Neural progenitor cell (in vitro differentiated cells): ENCODE measurements at regions not wholly inside any gene's neighbourhood (a gene's known extent, or its start where the extent isn't known, plus 50 kb on each side); places are given as distances from the start of the nearest gene placed in this dataset.

Experiments used
- DNase-seq: peaks from one replicate; pipeline ENCODE4 v3.0.0-alpha.2; 2016; ENCODE audit warnings: low spot score
- H2AFZ ChIP-seq: fragments of 200-600 bp; sonication (generic); replicated peaks from 2 replicates; pipeline ENCODE4 v1.6.1; 2016; ENCODE audit warnings: antibody characterized with exemption
- H3F3A ChIP-seq: fragments of 200-600 bp; sonication (generic); 2 replicates; pipeline ENCODE4 v1.6.1; 2016; ENCODE audit warnings: antibody characterized with exemption, low read depth
- H3K27ac ChIP-seq: fragments of 200-600 bp; sonication (generic); 2 replicates; pipeline ENCODE4 v1.5.1; 2016; ENCODE audit warnings: mild to moderate bottlenecking
- H3K27me3 ChIP-seq: fragments of 200-600 bp; sonication (generic); 2 replicates; pipeline ENCODE4 v1.6.1; 2016; ENCODE audit warnings: mild to moderate bottlenecking, moderate library complexity
- H3K36me3 ChIP-seq: fragments of 200-600 bp; sonication (generic); 2 replicates; pipeline ENCODE4 v1.5.1; 2016
- H3K4me1 ChIP-seq: fragments of 200-600 bp; sonication (generic); 2 replicates; pipeline ENCODE4 v1.6.1; 2016; ENCODE audit warnings: mixed run types
- H3K4me2 ChIP-seq: fragments of 200-600 bp; sonication (generic); 2 replicates; pipeline ENCODE4 v1.6.1; 2016
- H3K4me3 ChIP-seq: fragments of 200-600 bp; sonication (generic); 2 replicates; pipeline ENCODE4 v1.5.1; 2016
- H3K79me2 ChIP-seq: fragments of 200-600 bp; sonication (generic); 2 replicates; pipeline ENCODE4 v1.6.1; 2016; ENCODE audit warnings: low read depth
- H3K9ac ChIP-seq: fragments of 200-600 bp; sonication (generic); 2 replicates; pipeline ENCODE4 v1.6.1; 2016
- H3K9me3 ChIP-seq: fragments of 200-600 bp; sonication (generic); 2 replicates; pipeline ENCODE4 v1.5.1; 2016; ENCODE audit warnings: low read depth
- H4K20me1 ChIP-seq: fragments of 200-600 bp; sonication (generic); 2 replicates; pipeline ENCODE4 v1.6.1; 2016; ENCODE audit warnings: low read depth
- H3K27ac Mint-ChIP-seq: 3 replicates; pipeline ENCODE4 v1.8.0; 2021; ENCODE audit warnings: mixed read lengths
- H3K27me3 Mint-ChIP-seq: 2 replicates; pipeline ENCODE4 v1.8.0; 2022; ENCODE audit warnings: low read depth, mild to moderate bottlenecking, inconsistent platforms, moderate library complexity, mixed read lengths; ENCODE audit not compliant: insufficient read depth
- H3K36me3 Mint-ChIP-seq: 3 replicates; pipeline ENCODE4 v1.8.0; 2021; ENCODE audit warnings: mixed read lengths
- H3K4me1 Mint-ChIP-seq: 3 replicates; pipeline ENCODE4 v1.8.0; 2021; ENCODE audit warnings: mixed read lengths
- H3K4me3 Mint-ChIP-seq: 3 replicates; pipeline ENCODE4 v1.8.0; 2021; ENCODE audit warnings: mild to moderate bottlenecking, moderate library complexity, mixed read lengths
- H3K9me3 Mint-ChIP-seq: 3 replicates; pipeline ENCODE4 v1.8.0; 2020; ENCODE audit warnings: mixed read lengths
- EZH2 ChIP-seq: fragments of 200-600 bp; sonication (generic); IDR thresholded peaks from 2 replicates; pipeline ENCODE4 v1.6.1; 2017; ENCODE audit warnings: antibody characterized with exemption, mild to moderate bottlenecking, moderate library complexity
- EZH2phosphoT487 ChIP-seq: fragments of 200-600 bp; sonication (generic); IDR thresholded peaks from 2 replicates; pipeline ENCODE4 v1.6.1; 2017; ENCODE audit warnings: antibody characterized with exemption
- TF ChIP-seq, protein P1 (sequence below): fragments of 200-600 bp; sonication (generic); IDR thresholded peaks from 2 replicates; pipeline ENCODE4 v1.5.1; 2017; ENCODE audit warnings: antibody characterized with exemption, mild to moderate bottlenecking

DNA sequence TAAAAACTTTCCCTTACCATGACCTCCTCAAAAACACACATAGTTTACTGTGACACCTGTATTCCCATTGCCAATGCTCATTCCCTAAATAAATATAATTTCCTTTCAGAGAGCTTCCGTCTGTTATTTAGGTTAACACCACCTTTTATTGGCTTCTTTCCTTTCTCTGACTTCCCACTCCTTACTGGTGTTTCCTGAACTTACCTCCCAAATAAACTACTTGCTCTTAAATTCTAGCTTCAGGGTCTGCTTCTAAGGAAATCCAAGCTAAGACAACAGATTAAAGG is 67.4 kb upstream of the ZNF746 start:
- no peak for TF ChIP-seq EZH2phosphoT487
- no peak for TF ChIP-seq EZH2
- TF ChIP-seq, protein P1, sequence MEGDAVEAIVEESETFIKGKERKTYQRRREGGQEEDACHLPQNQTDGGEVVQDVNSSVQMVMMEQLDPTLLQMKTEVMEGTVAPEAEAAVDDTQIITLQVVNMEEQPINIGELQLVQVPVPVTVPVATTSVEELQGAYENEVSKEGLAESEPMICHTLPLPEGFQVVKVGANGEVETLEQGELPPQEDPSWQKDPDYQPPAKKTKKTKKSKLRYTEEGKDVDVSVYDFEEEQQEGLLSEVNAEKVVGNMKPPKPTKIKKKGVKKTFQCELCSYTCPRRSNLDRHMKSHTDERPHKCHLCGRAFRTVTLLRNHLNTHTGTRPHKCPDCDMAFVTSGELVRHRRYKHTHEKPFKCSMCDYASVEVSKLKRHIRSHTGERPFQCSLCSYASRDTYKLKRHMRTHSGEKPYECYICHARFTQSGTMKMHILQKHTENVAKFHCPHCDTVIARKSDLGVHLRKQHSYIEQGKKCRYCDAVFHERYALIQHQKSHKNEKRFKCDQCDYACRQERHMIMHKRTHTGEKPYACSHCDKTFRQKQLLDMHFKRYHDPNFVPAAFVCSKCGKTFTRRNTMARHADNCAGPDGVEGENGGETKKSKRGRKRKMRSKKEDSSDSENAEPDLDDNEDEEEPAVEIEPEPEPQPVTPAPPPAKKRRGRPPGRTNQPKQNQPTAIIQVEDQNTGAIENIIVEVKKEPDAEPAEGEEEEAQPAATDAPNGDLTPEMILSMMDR: no peak
- H3K27me3 ChIP-seq: no peaks in the 10 kb centered on the region
- H3K27me3 Mint-ChIP-seq: no peaks in the 10 kb centered on the region
- no peak overlapping the region for H3K4me3 Mint-ChIP-seq
- no peaks in the 10 kb centered on the region for H3K9me3 ChIP-seq
- H3K36me3 ChIP-seq: no peaks in the 10 kb centered on the region
- H3F3A ChIP-seq: peaks cover 19% of the 10 kb centered on the region
- no peak overlapping the region for H3K9ac ChIP-seq
- no peaks in the 10 kb centered on the region for H4K20me1 ChIP-seq
- no peak overlapping the region for H3K27ac ChIP-seq
- DNase-seq: no peak
- no peak overlapping the region for H2AFZ ChIP-seq
- no peak overlapping the region for H3K27ac Mint-ChIP-seq
- H3K4me3 ChIP-seq: no peak overlapping the region
- no peaks in the 10 kb centered on the region for H3K4me1 Mint-ChIP-seq
- H3K4me1 ChIP-seq: peaks cover 9% of the 10 kb centered on the region
- H3K79me2 ChIP-seq: peaks cover 15% of the 10 kb centered on the region
- no peak overlapping the region for H3K4me2 ChIP-seq
- peaks cover 7% of the 10 kb centered on the region for H3K9me3 Mint-ChIP-seq
- H3K36me3 Mint-ChIP-seq: peaks cover 37% of the 10 kb centered on the region

DNA sequence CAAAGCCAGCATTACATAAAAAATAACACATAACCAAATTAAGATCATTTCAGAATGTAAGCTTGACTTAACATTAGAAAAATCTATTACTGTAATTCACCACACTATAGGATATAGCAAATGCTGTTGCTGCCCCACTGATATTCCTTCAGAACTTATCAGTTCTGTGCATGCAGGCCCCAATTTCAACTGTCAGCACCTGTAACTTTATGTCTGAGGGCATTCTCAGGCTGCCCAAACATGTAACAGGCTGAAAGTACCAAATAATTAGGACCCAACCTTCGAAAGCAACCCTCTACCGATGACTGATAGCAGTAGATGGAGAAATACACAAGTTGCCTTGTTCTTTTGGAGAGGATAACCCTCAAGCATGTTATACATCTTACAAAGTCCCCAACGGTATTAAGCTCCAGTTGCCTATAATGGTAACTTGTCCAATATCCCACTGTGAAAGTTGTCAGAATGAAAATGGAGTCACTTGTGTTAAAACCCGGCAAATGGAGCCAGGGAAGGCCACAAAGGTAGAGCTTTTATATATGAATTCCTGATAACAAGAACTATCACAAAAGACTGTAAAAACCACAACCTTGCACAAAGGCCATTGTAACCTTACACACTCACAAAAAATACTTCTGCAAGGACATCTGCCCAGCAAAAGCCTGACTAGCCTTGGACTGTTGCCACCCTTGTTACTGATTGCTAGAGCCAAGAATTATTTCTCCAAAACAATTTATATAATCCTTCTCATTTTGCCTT is 66.9 kb upstream of the ZNF746 start:
- Histone ChIP-seq H4K20me1 (no peaks in the 10 kb centered on the region), H3K4me2 (no peak overlapping the region), H3K27me3 (no peaks in the 10 kb centered on the region), H3K9ac (no peak overlapping the region), H3F3A (peaks cover 14% of the 10 kb centered on the region), H3K79me2 (peaks cover 15% of the 10 kb centered on the region), H3K9me3 (no peaks in the 10 kb centered on the region), H3K4me1 (peaks cover 6% of the 10 kb centered on the region), H2AFZ (no peak overlapping the region), H3K27ac (no peak overlapping the region), H3K4me3 (no peak overlapping the region), H3K36me3 (no peaks in the 10 kb centered on the region)
- Mint-ChIP-seq H3K4me1 (no peaks in the 10 kb centered on the region), H3K36me3 (peaks cover 34% of the 10 kb centered on the region), H3K4me3 (no peak overlapping the region), H3K27ac (no peak overlapping the region), H3K9me3 (peaks cover 3% of the 10 kb centered on the region), H3K27me3 (no peaks in the 10 kb centered on the region)
- no peak for TF ChIP-seq EZH2
- TF ChIP-seq, protein P1: no peak
- no peak for TF ChIP-seq EZH2phosphoT487
- DNase-seq: no peak

DNA sequence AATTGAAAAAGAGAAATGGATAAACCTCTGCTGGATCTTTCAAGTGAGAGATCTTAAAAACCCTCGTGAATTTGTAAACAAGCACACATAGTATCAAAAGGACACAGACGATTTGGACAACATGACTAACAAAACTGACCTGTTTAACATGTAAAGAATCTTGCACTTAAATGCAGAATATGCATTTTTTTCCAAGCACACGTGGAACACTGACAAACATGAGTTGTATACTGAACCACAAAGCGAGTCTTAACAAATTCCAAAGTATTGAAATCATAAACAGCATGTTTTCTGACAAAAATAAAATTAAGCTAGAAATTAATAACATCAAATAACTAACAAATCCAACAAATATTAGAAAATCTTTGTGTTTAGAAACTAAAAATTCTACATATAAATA is 65.0 kb upstream of the ZNF746 start:
- H3K36me3 ChIP-seq: no peaks in the 10 kb centered on the region
- no peaks in the 10 kb centered on the region for H3K4me1 ChIP-seq
- no peak overlapping the region for H3K4me3 ChIP-seq
- DNase-seq: no peak
- H3K79me2 ChIP-seq: peaks cover 9% of the 10 kb centered on the region
- no peak overlapping the region for H3K4me3 Mint-ChIP-seq
- H3K9me3 ChIP-seq: no peaks in the 10 kb centered on the region
- H3K9ac ChIP-seq: no peak overlapping the region
- H3K4me1 Mint-ChIP-seq: no peaks in the 10 kb centered on the region
- no peak overlapping the region for H2AFZ ChIP-seq
- H3K36me3 Mint-ChIP-seq: peaks cover 30% of the 10 kb centered on the region
- no peak overlapping the region for H3K4me2 ChIP-seq
- no peaks in the 10 kb centered on the region for H4K20me1 ChIP-seq
- H3K9me3 Mint-ChIP-seq: no peaks in the 10 kb centered on the region
- H3K27ac Mint-ChIP-seq: no peak overlapping the region
- H3K27ac ChIP-seq: no peak overlapping the region
- no peak for TF ChIP-seq EZH2phosphoT487
- TF ChIP-seq, protein P1: no peak
- TF ChIP-seq EZH2: no peak
- H3F3A ChIP-seq: no peaks in the 10 kb centered on the region
- H3K27me3 ChIP-seq: no peaks in the 10 kb centered on the region
- no peaks in the 10 kb centered on the region for H3K27me3 Mint-ChIP-seq
